Suprapubic skin (tissue), 4 donors: ENCODE measurements at regions not wholly inside any gene's neighbourhood (a gene's known extent, or its start where the extent isn't known, plus 50 kb on each side); places are given as distances from the start of the nearest gene placed in this dataset.

ENCODE experiments used
- EP300 ChIP-seq: sonication (generic); formaldehyde crosslinking; IDR thresholded peaks from one replicate; pipeline ENCODE4 v1.6.1; 2017; ENCODE audit warnings: antibody characterized with exemption
- POLR2A ChIP-seq, 2 donors: fragments of 450-650 bp; IDR thresholded peaks; one replicate each; pipeline ENCODE4 v1.6.1; 2017; ENCODE audit warnings: antibody characterized with exemption in 2 of 2, mild to moderate bottlenecking in 2 of 2, moderate library complexity in 2 of 2
- POLR2AphosphoS5 ChIP-seq, 3 donors: sonication (generic); formaldehyde crosslinking; IDR thresholded peaks; one replicate each; pipeline ENCODE4 v1.6.1; 2017; ENCODE audit warnings: antibody characterized with exemption in 3 of 3
- TF ChIP-seq, protein P1 (sequence below), 2 donors: fragments of 200-600 bp in 1 of 2; fragments of 450-650 bp in 1 of 2; sonication (generic) in 1 of 2; IDR thresholded peaks; one replicate each; pipeline ENCODE4 v1.5.1; 2016 to 2019; ENCODE audit warnings: antibody characterized with exemption in 2 of 2, mild to moderate bottlenecking in 1 of 2, moderate library complexity in 1 of 2

GRCh38 chr7:49297958-49298357 lies 373.6 kb downstream of the CDC14C start:
- TF ChIP-seq, protein P1, sequence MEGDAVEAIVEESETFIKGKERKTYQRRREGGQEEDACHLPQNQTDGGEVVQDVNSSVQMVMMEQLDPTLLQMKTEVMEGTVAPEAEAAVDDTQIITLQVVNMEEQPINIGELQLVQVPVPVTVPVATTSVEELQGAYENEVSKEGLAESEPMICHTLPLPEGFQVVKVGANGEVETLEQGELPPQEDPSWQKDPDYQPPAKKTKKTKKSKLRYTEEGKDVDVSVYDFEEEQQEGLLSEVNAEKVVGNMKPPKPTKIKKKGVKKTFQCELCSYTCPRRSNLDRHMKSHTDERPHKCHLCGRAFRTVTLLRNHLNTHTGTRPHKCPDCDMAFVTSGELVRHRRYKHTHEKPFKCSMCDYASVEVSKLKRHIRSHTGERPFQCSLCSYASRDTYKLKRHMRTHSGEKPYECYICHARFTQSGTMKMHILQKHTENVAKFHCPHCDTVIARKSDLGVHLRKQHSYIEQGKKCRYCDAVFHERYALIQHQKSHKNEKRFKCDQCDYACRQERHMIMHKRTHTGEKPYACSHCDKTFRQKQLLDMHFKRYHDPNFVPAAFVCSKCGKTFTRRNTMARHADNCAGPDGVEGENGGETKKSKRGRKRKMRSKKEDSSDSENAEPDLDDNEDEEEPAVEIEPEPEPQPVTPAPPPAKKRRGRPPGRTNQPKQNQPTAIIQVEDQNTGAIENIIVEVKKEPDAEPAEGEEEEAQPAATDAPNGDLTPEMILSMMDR (IDR thresholded peaks at IDR 0.05) = no peak
- TF ChIP-seq EP300 (no peak), POLR2A (IDR thresholded peaks at IDR 0.05) (no peak), POLR2AphosphoS5 (IDR thresholded peaks at IDR 0.05) (no peak)
